SK-N-SH (cell line): ENCODE measurements at regions not wholly inside any gene's neighbourhood (a gene's known extent, or its start where the extent isn't known, plus 50 kb on each side); places are given as distances from the start of the nearest gene placed in this dataset.

Experiments
- CTCF ChIA-PET: fragments of 300-600, 350-600 bp; formaldehyde crosslinking; extraction: SDS; loops from one replicate; lab custom pipeline; 2021; lab: Yijun Ruan, JAX
- POLR2A ChIA-PET: fragments of 350-600 bp; sonication (Branson Sonifier 250); formaldehyde crosslinking; extraction: SDS; loops from one replicate; lab custom pipeline; 2020; ENCODE audit warnings: antibody characterized with exemption, inconsistent platforms; lab: Yijun Ruan, JAX
- DNase-seq: peaks from one replicate; pipeline ENCODE4 v3.0.0; 2012
- H2AFZ ChIP-seq: fragments of 200-600 bp; sonication (generic); 2 replicates; pipeline ENCODE4 v1.8.1; 2016; ENCODE audit warnings: antibody characterized with exemption, mild to moderate bottlenecking, low read depth
- H3F3A ChIP-seq: fragments of 200-600 bp; sonication (generic); replicated peaks from 2 replicates; pipeline ENCODE3; 2016; ENCODE audit warnings: antibody characterized with exemption, mild to moderate bottlenecking; ENCODE audit not compliant: insufficient read depth
- H3K27ac ChIP-seq, 2 experiments: fragments of 200-500 bp in 1 of 2; fragments of 200-600 bp in 1 of 2; sonication (Bioruptor generic) in 1 of 2; sonication (generic), shearing (Covaris generic) in 1 of 2; 2 replicates each; pipeline versions ENCODE4 v1.5.1 to v1.6.1; 2014 to 2016; ENCODE audit warnings: low read depth in 2 of 2, inconsistent platforms in 1 of 2, low read length in 1 of 2, mild to moderate bottlenecking in 1 of 2, mixed read lengths in 1 of 2
- H3K27me3 ChIP-seq: fragments of 200-600 bp; sonication (generic), shearing (Covaris generic); 2 replicates; pipeline ENCODE4 v1.6.1; 2016; ENCODE audit warnings: mixed run types; ENCODE audit not compliant: insufficient read depth
- H3K36me3 ChIP-seq, 2 experiments: fragments of 200-500 bp in 1 of 2; fragments of 200-600 bp in 1 of 2; sonication (Bioruptor generic) in 1 of 2; sonication (generic) in 1 of 2; replicated peaks in 1 of 2; 2 replicates each; pipeline versions ENCODE3 to v1.5.1; 2014 to 2016; ENCODE audit warnings: low read length in 1 of 2, mild to moderate bottlenecking in 1 of 2; ENCODE audit not compliant: insufficient read depth in 2 of 2, control insufficient read depth in 1 of 2
- H3K4me1 ChIP-seq, 2 experiments: fragments of 200-500 bp in 1 of 2; fragments of 200-600 bp in 1 of 2; sonication (Bioruptor generic) in 1 of 2; sonication (generic), shearing (Covaris generic) in 1 of 2; 2 replicates each; pipeline versions ENCODE4 v1.5.1 to v1.6.1; 2014 to 2016; ENCODE audit warnings: low read depth in 1 of 2, low read length in 1 of 2, mixed run types in 1 of 2; ENCODE audit not compliant: insufficient read depth in 2 of 2, control insufficient read depth in 1 of 2
- H3K4me2 ChIP-seq: fragments of 200-600 bp; sonication (generic), shearing (Covaris generic); 2 replicates; pipeline ENCODE4 v1.6.1; 2017; ENCODE audit warnings: mixed run types
- H3K4me3 ChIP-seq, 2 experiments: fragments of 200-500 bp in 1 of 2; fragments of 200-600 bp in 1 of 2; sonication (Bioruptor generic) in 1 of 2; sonication (generic), shearing (Covaris generic) in 1 of 2; 2 replicates each; pipeline versions ENCODE4 v1.5.1 to v1.8.1; 2014 to 2016; ENCODE audit warnings: low read depth in 2 of 2, inconsistent platforms in 1 of 2, low read length in 1 of 2, mild to moderate bottlenecking in 1 of 2, mixed read lengths in 1 of 2, moderate library complexity in 1 of 2
- H3K79me2 ChIP-seq: fragments of 200-600 bp; sonication (generic); 2 replicates; pipeline ENCODE4 v1.8.1; 2017; ENCODE audit warnings: mild to moderate bottlenecking; ENCODE audit not compliant: insufficient read depth
- H3K9ac ChIP-seq: fragments of 200-600 bp; sonication (generic); 2 replicates; pipeline ENCODE4 v1.6.1; 2017; ENCODE audit warnings: mixed run types
- H3K9me2 ChIP-seq: fragments of 200-600 bp; sonication (generic); 2 replicates; pipeline ENCODE4 v1.6.1; 2017; ENCODE audit warnings: mixed run types
- H3K9me3 ChIP-seq: fragments of 200-600 bp; sonication (generic); 2 replicates; pipeline ENCODE4 v1.6.1; 2017; ENCODE audit warnings: mixed run types, mild to moderate bottlenecking, moderate library complexity
- H4K20me1 ChIP-seq: fragments of 200-600 bp; sonication (generic); 2 replicates; pipeline ENCODE4 v1.6.1; 2017; ENCODE audit warnings: mild to moderate bottlenecking, mixed run types; ENCODE audit not compliant: insufficient read depth
- CHD2 ChIP-seq: fragments of 150-350 bp; IDR thresholded peaks from 2 replicates; pipeline ENCODE4 v1.6.1; 2018; ENCODE audit warnings: low read length; ENCODE audit not compliant: partially characterized antibody
- EZH2phosphoT487 ChIP-seq: fragments of 200-600 bp; sonication (generic); IDR thresholded peaks from 2 replicates; pipeline ENCODE4 v1.6.1; 2017; ENCODE audit warnings: low read depth, mixed run types, mild to moderate bottlenecking, antibody characterized with exemption, moderate library complexity, borderline replicate concordance
- FOSL2 ChIP-seq: IDR thresholded peaks from 2 replicates; pipeline ENCODE4 v1.4.0; 2012; ENCODE audit warnings: low read depth, mild to moderate bottlenecking, moderate library complexity, borderline replicate concordance
- GABPA ChIP-seq: IDR thresholded peaks from 2 replicates; pipeline ENCODE4 v1.4.0; 2012; ENCODE audit warnings: low read depth, mild to moderate bottlenecking
- GATA2 ChIP-seq: sonication (generic); formaldehyde crosslinking; IDR thresholded peaks from 2 replicates; pipeline ENCODE4 v1.5.0; 2020; ENCODE audit warnings: mild to moderate bottlenecking, missing genetic modification reagents
- MEF2A ChIP-seq: IDR thresholded peaks from 2 replicates; pipeline ENCODE4 v1.4.0; 2012; ENCODE audit warnings: low read depth, borderline replicate concordance
- MXI1 ChIP-seq: IDR thresholded peaks from 2 replicates; pipeline ENCODE4 v1.6.1; 2012; ENCODE audit warnings: mild to moderate bottlenecking, low read depth, low read length, improper control_type of control experiment
- RAD21 ChIP-seq: IDR thresholded peaks from 2 replicates; pipeline ENCODE4 v1.6.1; 2012; ENCODE audit warnings: mild to moderate bottlenecking, low read length
- RCOR1 ChIP-seq: fragments of 150-350 bp; IDR thresholded peaks from 2 replicates; pipeline ENCODE4 v1.6.1; 2017; ENCODE audit warnings: antibody characterized with exemption, low read length
- RFX5 ChIP-seq: IDR thresholded peaks from 2 replicates; pipeline ENCODE4 v1.6.1; 2012; ENCODE audit warnings: mild to moderate bottlenecking, improper control_type of control experiment, low read length
- RXRA ChIP-seq: IDR thresholded peaks from 2 replicates; pipeline ENCODE4 v1.4.0; 2012; ENCODE audit warnings: low read depth, mild to moderate bottlenecking, borderline replicate concordance
- SIN3A ChIP-seq: IDR thresholded peaks from 2 replicates; pipeline ENCODE4 v1.6.1; 2012; ENCODE audit warnings: low read depth, mild to moderate bottlenecking, low read length, moderate library complexity, borderline replicate concordance
- SMC3 ChIP-seq: IDR thresholded peaks from 2 replicates; pipeline ENCODE4 v1.6.1; 2012; ENCODE audit warnings: low read depth, low read length, improper control_type of control experiment
- TAF1 ChIP-seq: IDR thresholded peaks from 2 replicates; pipeline ENCODE4 v1.6.1; 2012; ENCODE audit warnings: low read depth, mild to moderate bottlenecking, low read length, moderate library complexity, borderline replicate concordance
- YY1 ChIP-seq: IDR thresholded peaks from 2 replicates; pipeline ENCODE4 v1.4.0; 2012; ENCODE audit warnings: low read depth, mild to moderate bottlenecking
- WGBS: methylation state at CpG from one replicate; pipeline ENCODE4 v1.1.6; 2017; ENCODE audit warnings: low lambda C conversion rate; 5-methylcytosine and 5-hydroxymethylcytosine counted together
- TF ChIP-seq, protein P1 (sequence below): IDR thresholded peaks from 2 replicates; pipeline ENCODE4 v1.4.0; 2012; ENCODE audit warnings: low read depth, borderline replicate concordance
- TF ChIP-seq, protein P2 (sequence below): IDR thresholded peaks from 2 replicates; pipeline ENCODE4 v1.6.1; 2012; ENCODE audit warnings: mild to moderate bottlenecking, low read depth, low read length, moderate library complexity
- TF ChIP-seq, protein P3 (sequence below): fragments of 150-350 bp; IDR thresholded peaks from 2 replicates; pipeline ENCODE4 v1.6.1; 2017; ENCODE audit warnings: antibody characterized with exemption, low read length, low read depth, borderline replicate concordance
- TF ChIP-seq, protein P4 (sequence below): fragments of 150-350 bp; IDR thresholded peaks from 2 replicates; pipeline ENCODE4 v1.6.1; 2016; ENCODE audit warnings: mild to moderate bottlenecking, low read depth, low read length
- TF ChIP-seq, protein P5 (sequence below): IDR thresholded peaks from 2 replicates; pipeline ENCODE4 v1.4.0; 2012; ENCODE audit warnings: low read depth

DNA sequence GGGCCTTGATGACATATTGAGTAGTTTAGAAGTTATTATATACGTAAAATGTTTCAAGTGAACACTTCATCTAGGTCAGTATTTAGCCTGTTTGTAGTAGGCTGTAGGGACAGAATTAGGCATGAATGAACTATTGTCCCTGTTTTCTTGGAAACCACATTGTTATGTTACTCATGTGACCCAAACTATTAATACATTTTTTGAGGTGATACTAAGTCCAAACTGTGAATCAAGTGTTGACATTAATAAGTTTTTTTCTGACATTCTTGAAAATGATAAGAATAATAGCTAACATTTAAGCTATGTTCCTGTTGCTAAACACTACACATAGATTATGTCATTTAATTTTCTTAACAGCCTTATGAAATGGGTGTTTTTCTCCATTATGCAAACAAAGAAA lies 1642.7 kb upstream of the WWC1 start (continued):
- TF ChIP-seq, protein P1, sequence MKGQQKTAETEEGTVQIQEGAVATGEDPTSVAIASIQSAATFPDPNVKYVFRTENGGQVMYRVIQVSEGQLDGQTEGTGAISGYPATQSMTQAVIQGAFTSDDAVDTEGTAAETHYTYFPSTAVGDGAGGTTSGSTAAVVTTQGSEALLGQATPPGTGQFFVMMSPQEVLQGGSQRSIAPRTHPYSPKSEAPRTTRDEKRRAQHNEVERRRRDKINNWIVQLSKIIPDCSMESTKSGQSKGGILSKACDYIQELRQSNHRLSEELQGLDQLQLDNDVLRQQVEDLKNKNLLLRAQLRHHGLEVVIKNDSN: no peak
- TF ChIP-seq TAF1 (no peak), MEF2A (no peak), FOSL2 (no peak)

DNA sequence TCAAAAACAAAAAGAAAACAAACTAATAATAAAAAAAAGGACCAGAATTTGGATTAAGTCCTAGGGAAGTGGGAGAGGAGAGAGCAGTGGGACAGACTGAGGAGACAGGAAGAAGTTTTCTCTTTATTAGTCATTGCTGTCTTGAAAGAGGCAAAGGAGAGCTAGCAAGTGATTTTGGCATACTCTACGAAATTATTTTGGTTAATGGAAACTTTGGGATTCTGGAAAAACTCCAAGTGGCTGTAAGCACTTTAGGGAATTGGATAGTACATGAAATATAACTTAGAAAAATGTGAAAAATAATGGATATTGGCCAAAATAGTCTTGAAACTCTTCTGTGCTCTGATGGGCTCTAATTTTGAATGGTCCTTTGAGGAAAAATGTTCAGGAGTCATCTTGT lies 1641.8 kb upstream of the WWC1 start:
- no peak overlapping the region for H3K9ac ChIP-seq
- H3K27ac ChIP-seq: no peak overlapping the region
- no peaks in the 10 kb centered on the region for H3F3A ChIP-seq
- no peak overlapping the region for H2AFZ ChIP-seq
- no peak overlapping the region for H3K4me3 ChIP-seq
- DNase-seq: no peak
- no peak overlapping the region for H3K4me2 ChIP-seq
- H4K20me1 ChIP-seq: no peaks in the 10 kb centered on the region
- no peaks in the 10 kb centered on the region for H3K4me1 ChIP-seq
- 0% methylated on average over 1 of the region's 1 CpG for WGBS
- no peaks in the 10 kb centered on the region for H3K79me2 ChIP-seq
- POLR2A ChIA-PET: no interaction called here
- H3K9me2 ChIP-seq: no peaks in the 10 kb centered on the region
- TF ChIP-seq, protein P2, sequence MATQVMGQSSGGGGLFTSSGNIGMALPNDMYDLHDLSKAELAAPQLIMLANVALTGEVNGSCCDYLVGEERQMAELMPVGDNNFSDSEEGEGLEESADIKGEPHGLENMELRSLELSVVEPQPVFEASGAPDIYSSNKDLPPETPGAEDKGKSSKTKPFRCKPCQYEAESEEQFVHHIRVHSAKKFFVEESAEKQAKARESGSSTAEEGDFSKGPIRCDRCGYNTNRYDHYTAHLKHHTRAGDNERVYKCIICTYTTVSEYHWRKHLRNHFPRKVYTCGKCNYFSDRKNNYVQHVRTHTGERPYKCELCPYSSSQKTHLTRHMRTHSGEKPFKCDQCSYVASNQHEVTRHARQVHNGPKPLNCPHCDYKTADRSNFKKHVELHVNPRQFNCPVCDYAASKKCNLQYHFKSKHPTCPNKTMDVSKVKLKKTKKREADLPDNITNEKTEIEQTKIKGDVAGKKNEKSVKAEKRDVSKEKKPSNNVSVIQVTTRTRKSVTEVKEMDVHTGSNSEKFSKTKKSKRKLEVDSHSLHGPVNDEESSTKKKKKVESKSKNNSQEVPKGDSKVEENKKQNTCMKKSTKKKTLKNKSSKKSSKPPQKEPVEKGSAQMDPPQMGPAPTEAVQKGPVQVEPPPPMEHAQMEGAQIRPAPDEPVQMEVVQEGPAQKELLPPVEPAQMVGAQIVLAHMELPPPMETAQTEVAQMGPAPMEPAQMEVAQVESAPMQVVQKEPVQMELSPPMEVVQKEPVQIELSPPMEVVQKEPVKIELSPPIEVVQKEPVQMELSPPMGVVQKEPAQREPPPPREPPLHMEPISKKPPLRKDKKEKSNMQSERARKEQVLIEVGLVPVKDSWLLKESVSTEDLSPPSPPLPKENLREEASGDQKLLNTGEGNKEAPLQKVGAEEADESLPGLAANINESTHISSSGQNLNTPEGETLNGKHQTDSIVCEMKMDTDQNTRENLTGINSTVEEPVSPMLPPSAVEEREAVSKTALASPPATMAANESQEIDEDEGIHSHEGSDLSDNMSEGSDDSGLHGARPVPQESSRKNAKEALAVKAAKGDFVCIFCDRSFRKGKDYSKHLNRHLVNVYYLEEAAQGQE: no peak
- TF ChIP-seq RXRA (no peak), GABPA (no peak), RCOR1 (no peak), SIN3A (no peak), RFX5 (no peak), RAD21 (no peak), GATA2 (CRISPR knock-in tag) (no peak), MXI1 (no peak), SMC3 (no peak), EZH2phosphoT487 (no peak), CHD2 (no peak), YY1 (no peak), FOSL2 (no peak)
- TF ChIP-seq, protein P3, sequence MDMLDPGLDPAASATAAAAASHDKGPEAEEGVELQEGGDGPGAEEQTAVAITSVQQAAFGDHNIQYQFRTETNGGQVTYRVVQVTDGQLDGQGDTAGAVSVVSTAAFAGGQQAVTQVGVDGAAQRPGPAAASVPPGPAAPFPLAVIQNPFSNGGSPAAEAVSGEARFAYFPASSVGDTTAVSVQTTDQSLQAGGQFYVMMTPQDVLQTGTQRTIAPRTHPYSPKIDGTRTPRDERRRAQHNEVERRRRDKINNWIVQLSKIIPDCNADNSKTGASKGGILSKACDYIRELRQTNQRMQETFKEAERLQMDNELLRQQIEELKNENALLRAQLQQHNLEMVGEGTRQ: no peak
- TF ChIP-seq, protein P4, sequence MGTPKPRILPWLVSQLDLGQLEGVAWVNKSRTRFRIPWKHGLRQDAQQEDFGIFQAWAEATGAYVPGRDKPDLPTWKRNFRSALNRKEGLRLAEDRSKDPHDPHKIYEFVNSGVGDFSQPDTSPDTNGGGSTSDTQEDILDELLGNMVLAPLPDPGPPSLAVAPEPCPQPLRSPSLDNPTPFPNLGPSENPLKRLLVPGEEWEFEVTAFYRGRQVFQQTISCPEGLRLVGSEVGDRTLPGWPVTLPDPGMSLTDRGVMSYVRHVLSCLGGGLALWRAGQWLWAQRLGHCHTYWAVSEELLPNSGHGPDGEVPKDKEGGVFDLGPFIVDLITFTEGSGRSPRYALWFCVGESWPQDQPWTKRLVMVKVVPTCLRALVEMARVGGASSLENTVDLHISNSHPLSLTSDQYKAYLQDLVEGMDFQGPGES: no peak
- TF ChIP-seq, protein P5, sequence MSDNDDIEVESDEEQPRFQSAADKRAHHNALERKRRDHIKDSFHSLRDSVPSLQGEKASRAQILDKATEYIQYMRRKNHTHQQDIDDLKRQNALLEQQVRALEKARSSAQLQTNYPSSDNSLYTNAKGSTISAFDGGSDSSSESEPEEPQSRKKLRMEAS: no peak
- TF ChIP-seq, all 33 proteins: peak for 0
- no peaks in the 10 kb centered on the region for H3K36me3 ChIP-seq
- H3K9me3 ChIP-seq: no peaks in the 10 kb centered on the region
- no peaks in the 10 kb centered on the region for H3K27me3 ChIP-seq
- CTCF ChIA-PET: no interaction called here
